ENCODE measurements at regions not wholly inside any gene's neighbourhood (a gene's known extent, or its start where the extent isn't known, plus 50 kb on each side); places are given as distances from the start of the nearest gene placed in this dataset.

- CTCF ChIA-PET, result interaction anchor here (1.2 kb wide), 1 partner anchor 9 kb away, joined by 3 read pairs; no protein-coding TSS in a partner anchor
- no peaks in the 10 kb centered on the region for H3K4me1 ChIP-seq (ENCODE audit: control insufficient read depth, insufficient read depth, low read length)
- H3K27me3 ChIP-seq (replicated peaks in 1 of 2; ENCODE audit: control insufficient read depth in 2 of 2, insufficient read depth in 2 of 2, low read length in 1 of 2), result no peaks in the 10 kb centered on the region
- RAD21 ChIA-PET (ENCODE audit: unreplicated experiment), result no interaction called here
- SMC1A ChIA-PET (ENCODE audit: uncharacterized antibody, unreplicated experiment), result interaction anchor here (1.4 kb wide), 1 partner anchor 17 kb away, joined by 3 read pairs; no protein-coding TSS in a partner anchor
- ATAC-seq (no peak), FAIRE-seq (no peak), DNase-seq (ENCODE audit: low read depth, low spot score) (no peak)
- intact Hi-C loops (cut with micrococcal nuclease; ENCODE audit: unreplicated experiment) (no loop called here), in situ Hi-C loops (cut with MboI) (no loop called here)
- no peak overlapping the region for H3K4me2 ChIP-seq (ENCODE audit: control insufficient read depth, insufficient read depth)
- no peak overlapping the region for H3K4me3 ChIP-seq
- no peak overlapping the region for H3K9ac ChIP-seq (ENCODE audit: control insufficient read depth, insufficient read depth, low read length)
- H3K9me3 ChIP-seq (replicated peaks; ENCODE audit: control insufficient read depth, insufficient read depth, low read length), result no peaks in the 10 kb centered on the region; the same call in 2 of the 3 replicates
- POLR2A ChIA-PET, result no interaction called here
- no peaks in the 10 kb centered on the region for H3K79me2 ChIP-seq (ENCODE audit: control insufficient read depth, insufficient read depth, low read length)
- H3K36me3 ChIP-seq (ENCODE audit: control insufficient read depth in 2 of 2, insufficient read depth in 2 of 2, low read length in 1 of 2), result no peaks in the 10 kb centered on the region
- no peaks in the 10 kb centered on the region for H4K20me1 ChIP-seq (ENCODE audit: control insufficient read depth, insufficient read depth)
- no peak overlapping the region for H3K27ac ChIP-seq (ENCODE audit: control insufficient read depth, insufficient read depth)
- no TSS peak for BruUV-seq (replicated peaks)
- no peak overlapping the region for H2AFZ ChIP-seq (ENCODE audit: control insufficient read depth, low read depth, low read length)
- WGBS (ENCODE audit: insufficient coverage, insufficient replicate concordance, low lambda C conversion rate, missing lambda C conversion rate), result 0% methylated on average over 2 of the region's 2 CpGs
- TF ChIP-seq YBX1 (IDR thresholded peaks at IDR 0.05) (no peak), SUPT20H (IDR thresholded peaks at IDR 0.05; ENCODE audit: borderline replicate concordance, control insufficient read depth, low read depth, low read length) (no peak), SPI1 (IDR thresholded peaks at IDR 0.05; ENCODE audit: borderline replicate concordance, insufficient read depth, low read depth, low read length) (no peak), ESRRA (IDR thresholded peaks at IDR 0.05; ENCODE audit: low read length) (no peak), RBBP5 (conservative IDR thresholded peaks at IDR 0.05) (no peak), BRCA1 (IDR thresholded peaks at IDR 0.05; ENCODE audit: low read depth, low read length) (no peak), MXI1 (IDR thresholded peaks at IDR 0.05; ENCODE audit: low read depth, low read length) (no peak), ELK1 (IDR thresholded peaks at IDR 0.05; ENCODE audit: low read depth, low read length) (no peak), KLF5 (IDR thresholded peaks at IDR 0.05; ENCODE audit: partially characterized antibody) (no peak), CREB1 (IDR thresholded peaks at IDR 0.05; ENCODE audit: low read depth) (no peak), SP1 (IDR thresholded peaks at IDR 0.05; ENCODE audit: low read depth, low read length) (no peak), ZNF687 (IDR thresholded peaks at IDR 0.05) (no peak)
- TF ChIP-seq, protein P1, sequence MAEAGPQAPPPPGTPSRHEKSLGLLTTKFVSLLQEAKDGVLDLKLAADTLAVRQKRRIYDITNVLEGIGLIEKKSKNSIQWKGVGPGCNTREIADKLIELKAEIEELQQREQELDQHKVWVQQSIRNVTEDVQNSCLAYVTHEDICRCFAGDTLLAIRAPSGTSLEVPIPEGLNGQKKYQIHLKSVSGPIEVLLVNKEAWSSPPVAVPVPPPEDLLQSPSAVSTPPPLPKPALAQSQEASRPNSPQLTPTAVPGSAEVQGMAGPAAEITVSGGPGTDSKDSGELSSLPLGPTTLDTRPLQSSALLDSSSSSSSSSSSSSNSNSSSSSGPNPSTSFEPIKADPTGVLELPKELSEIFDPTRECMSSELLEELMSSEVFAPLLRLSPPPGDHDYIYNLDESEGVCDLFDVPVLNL (IDR thresholded peaks at IDR 0.05; ENCODE audit: low read depth, low read length), result no peak
- TF ChIP-seq, protein P2, sequence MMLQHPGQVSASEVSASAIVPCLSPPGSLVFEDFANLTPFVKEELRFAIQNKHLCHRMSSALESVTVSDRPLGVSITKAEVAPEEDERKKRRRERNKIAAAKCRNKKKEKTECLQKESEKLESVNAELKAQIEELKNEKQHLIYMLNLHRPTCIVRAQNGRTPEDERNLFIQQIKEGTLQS (IDR thresholded peaks at IDR 0.05; ENCODE audit: borderline replicate concordance, extremely low read depth, low read depth, low read length), result no peak
- TF ChIP-seq, protein P3, sequence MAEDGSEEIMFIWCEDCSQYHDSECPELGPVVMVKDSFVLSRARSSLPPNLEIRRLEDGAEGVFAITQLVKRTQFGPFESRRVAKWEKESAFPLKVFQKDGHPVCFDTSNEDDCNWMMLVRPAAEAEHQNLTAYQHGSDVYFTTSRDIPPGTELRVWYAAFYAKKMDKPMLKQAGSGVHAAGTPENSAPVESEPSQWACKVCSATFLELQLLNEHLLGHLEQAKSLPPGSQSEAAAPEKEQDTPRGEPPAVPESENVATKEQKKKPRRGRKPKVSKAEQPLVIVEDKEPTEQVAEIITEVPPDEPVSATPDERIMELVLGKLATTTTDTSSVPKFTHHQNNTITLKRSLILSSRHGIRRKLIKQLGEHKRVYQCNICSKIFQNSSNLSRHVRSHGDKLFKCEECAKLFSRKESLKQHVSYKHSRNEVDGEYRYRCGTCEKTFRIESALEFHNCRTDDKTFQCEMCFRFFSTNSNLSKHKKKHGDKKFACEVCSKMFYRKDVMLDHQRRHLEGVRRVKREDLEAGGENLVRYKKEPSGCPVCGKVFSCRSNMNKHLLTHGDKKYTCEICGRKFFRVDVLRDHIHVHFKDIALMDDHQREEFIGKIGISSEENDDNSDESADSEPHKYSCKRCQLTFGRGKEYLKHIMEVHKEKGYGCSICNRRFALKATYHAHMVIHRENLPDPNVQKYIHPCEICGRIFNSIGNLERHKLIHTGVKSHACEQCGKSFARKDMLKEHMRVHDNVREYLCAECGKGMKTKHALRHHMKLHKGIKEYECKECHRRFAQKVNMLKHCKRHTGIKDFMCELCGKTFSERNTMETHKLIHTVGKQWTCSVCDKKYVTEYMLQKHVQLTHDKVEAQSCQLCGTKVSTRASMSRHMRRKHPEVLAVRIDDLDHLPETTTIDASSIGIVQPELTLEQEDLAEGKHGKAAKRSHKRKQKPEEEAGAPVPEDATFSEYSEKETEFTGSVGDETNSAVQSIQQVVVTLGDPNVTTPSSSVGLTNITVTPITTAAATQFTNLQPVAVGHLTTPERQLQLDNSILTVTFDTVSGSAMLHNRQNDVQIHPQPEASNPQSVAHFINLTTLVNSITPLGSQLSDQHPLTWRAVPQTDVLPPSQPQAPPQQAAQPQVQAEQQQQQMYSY (CRISPR knock-in tag; IDR thresholded peaks at IDR 0.05), result no peak
Measured at GRCh38 chr1:199353906-199354305, 673.6 kb upstream of the NR5A2 start.
